ENCODE measurements at regions not wholly inside any gene's neighbourhood (a gene's known extent, or its start where the extent isn't known, plus 50 kb on each side); places are given as distances from the start of the nearest gene placed in this dataset.

DNA sequence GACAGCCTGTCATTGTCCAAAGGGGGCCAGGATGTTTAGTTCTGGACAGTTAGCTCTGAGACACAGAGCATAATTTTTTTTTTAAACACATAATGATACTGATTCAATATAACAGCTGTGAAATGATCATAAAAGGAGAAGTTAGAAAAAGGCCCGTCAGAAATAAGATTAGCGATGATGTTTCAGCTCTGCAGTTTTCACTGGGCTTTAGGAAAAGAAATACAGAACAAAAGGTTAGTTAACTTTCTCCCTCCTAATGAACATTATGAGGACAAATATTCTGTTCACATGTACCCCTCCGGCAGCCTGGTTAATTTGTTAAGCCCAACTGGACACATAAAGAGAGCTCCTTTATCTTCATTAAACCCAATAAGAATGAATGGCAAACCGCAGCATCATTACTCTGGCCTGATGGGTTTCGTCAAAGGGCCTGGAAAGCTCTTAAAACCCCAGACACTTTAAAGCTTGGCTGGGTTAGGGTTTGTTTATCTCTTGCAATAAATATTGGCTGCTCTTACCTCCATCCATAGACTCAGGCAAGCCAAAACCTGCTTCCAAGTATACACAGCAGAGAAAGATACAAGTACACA, 394.6 kb downstream of the KIF16B start:
- POLR2A ChIA-PET (ENCODE audit: unreplicated experiment), result no interaction called here
- no peaks in the 10 kb centered on the region for H3K9me3 ChIP-seq (ENCODE audit: insufficient read depth, low read depth)
- no peak overlapping the region for H2AFZ ChIP-seq
- no peak for DNase-seq
- no peaks in the 10 kb centered on the region for H3K36me3 ChIP-seq (ENCODE audit: low read depth)
- intact Hi-C loops (cut with micrococcal nuclease; ENCODE audit: unreplicated experiment), result no loop called here
- H3K27ac ChIP-seq, result no peak overlapping the region
- no peaks in the 10 kb centered on the region for H3K4me1 ChIP-seq (replicated peaks; ENCODE audit: insufficient read depth)
- H3F3A ChIP-seq (ENCODE audit: insufficient read depth, low read depth), result no peaks in the 10 kb centered on the region
- H3K4me3 ChIP-seq, result no peak overlapping the region
- no peaks in the 10 kb centered on the region for H3K27me3 ChIP-seq (ENCODE audit: insufficient read depth, low read depth)
- TF ChIP-seq EZH2 (IDR thresholded peaks at IDR 0.05; ENCODE audit: low read depth), result no peak
- TF ChIP-seq, protein P1, sequence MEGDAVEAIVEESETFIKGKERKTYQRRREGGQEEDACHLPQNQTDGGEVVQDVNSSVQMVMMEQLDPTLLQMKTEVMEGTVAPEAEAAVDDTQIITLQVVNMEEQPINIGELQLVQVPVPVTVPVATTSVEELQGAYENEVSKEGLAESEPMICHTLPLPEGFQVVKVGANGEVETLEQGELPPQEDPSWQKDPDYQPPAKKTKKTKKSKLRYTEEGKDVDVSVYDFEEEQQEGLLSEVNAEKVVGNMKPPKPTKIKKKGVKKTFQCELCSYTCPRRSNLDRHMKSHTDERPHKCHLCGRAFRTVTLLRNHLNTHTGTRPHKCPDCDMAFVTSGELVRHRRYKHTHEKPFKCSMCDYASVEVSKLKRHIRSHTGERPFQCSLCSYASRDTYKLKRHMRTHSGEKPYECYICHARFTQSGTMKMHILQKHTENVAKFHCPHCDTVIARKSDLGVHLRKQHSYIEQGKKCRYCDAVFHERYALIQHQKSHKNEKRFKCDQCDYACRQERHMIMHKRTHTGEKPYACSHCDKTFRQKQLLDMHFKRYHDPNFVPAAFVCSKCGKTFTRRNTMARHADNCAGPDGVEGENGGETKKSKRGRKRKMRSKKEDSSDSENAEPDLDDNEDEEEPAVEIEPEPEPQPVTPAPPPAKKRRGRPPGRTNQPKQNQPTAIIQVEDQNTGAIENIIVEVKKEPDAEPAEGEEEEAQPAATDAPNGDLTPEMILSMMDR (conservative IDR thresholded peaks at IDR 0.05), result no peak
- H3K4me2 ChIP-seq, result no peak overlapping the region
- no peaks in the 10 kb centered on the region for H4K20me1 ChIP-seq (ENCODE audit: insufficient read depth)
- H3K9me2 ChIP-seq (ENCODE audit: insufficient read depth), result no peaks in the 10 kb centered on the region
- no peaks in the 10 kb centered on the region for H3K79me2 ChIP-seq (ENCODE audit: low read depth)
- no TSS peak for BruUV-seq (replicated peaks)
- CTCF ChIA-PET, result no interaction called here

DNA sequence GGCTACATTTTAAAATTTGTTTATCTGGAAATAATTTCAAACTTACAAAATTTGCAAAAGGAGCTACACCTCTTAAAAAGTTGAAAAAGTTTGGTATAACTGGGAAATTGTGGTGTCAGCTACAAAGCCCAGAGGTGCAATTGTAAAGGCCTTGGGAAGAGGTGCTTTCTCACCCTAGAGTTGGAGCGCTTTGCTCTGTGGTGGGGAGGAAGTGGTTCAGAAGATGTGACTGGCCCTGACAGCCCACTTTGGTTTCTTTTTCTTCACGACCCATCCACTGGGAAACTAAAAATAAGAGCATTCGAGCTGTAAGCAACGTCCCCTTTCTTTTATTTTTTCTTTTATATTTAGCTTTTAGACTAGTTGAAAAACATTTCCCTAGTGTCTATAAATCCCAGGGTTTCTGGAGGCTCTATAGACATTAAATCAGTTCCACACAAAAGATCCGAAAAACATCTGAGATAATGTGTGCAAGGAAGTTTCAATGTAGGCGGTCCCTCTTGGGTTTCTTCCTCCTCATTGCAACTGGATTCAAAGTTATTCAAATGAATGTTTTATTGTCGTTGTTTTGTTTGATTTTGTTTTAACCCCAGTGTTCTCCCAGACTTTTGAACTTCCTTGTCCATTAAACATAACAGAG, 397.8 kb downstream of the KIF16B start:
- no peaks in the 10 kb centered on the region for H3K9me2 ChIP-seq (ENCODE audit: insufficient read depth)
- H3K4me2 ChIP-seq, result no peak overlapping the region
- no peak overlapping the region for H3K27ac ChIP-seq
- intact Hi-C loops (cut with micrococcal nuclease; ENCODE audit: unreplicated experiment), result no loop called here
- H3F3A ChIP-seq (ENCODE audit: insufficient read depth, low read depth), result no peaks in the 10 kb centered on the region
- ChIA-PET CTCF (no interaction called here), POLR2A (ENCODE audit: unreplicated experiment) (no interaction called here)
- no peak for TF ChIP-seq EZH2 (IDR thresholded peaks at IDR 0.05; ENCODE audit: low read depth)
- TF ChIP-seq, protein P1 (conservative IDR thresholded peaks at IDR 0.05), result no peak
- H3K4me3 ChIP-seq, result no peak overlapping the region
- no peaks in the 10 kb centered on the region for H3K36me3 ChIP-seq (ENCODE audit: low read depth)
- no peaks in the 10 kb centered on the region for H3K27me3 ChIP-seq (ENCODE audit: insufficient read depth, low read depth)
- H3K4me1 ChIP-seq (replicated peaks; ENCODE audit: insufficient read depth), result no peaks in the 10 kb centered on the region
- no peak for DNase-seq
- BruUV-seq (replicated peaks), result no TSS peak
- H3K9me3 ChIP-seq (ENCODE audit: insufficient read depth, low read depth), result no peaks in the 10 kb centered on the region
- H4K20me1 ChIP-seq (ENCODE audit: insufficient read depth), result no peaks in the 10 kb centered on the region
- H3K79me2 ChIP-seq (ENCODE audit: low read depth), result no peaks in the 10 kb centered on the region
- H2AFZ ChIP-seq, result no peak overlapping the region

DNA sequence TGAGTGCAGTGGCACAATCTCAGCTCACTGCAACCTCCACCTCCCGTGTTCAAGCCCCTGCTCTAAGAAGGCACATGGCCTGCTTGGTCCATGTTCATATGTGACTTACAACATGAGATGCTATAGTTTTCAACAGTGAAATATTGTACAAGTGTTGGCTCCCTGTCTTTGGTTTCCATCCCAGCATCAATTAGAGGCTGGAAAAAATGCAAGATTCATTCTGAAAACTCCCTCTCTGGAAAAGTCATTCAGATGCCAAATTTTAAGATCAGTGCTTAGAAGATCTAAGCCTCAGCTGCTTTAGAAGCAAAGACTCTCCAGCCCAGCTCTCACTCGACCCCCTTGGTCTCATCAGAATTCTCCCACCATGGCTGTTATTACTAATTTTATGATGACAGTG, 398.9 kb downstream of the KIF16B start:
- CTCF ChIA-PET, result no interaction called here
- intact Hi-C loops (cut with micrococcal nuclease; ENCODE audit: unreplicated experiment), result no loop called here

More for the DNA sequence above, 398.9 kb downstream of the KIF16B start:
- Histone ChIP-seq H2AFZ (no peak overlapping the region; the same call in 1 of the 2 replicates), H3K4me2 (no peak overlapping the region), H3K9me3 (ENCODE audit: insufficient read depth, low read depth) (no peaks in the 10 kb centered on the region), H3F3A (ENCODE audit: insufficient read depth, low read depth) (no peaks in the 10 kb centered on the region), H3K4me1 (replicated peaks; ENCODE audit: insufficient read depth) (no peaks in the 10 kb centered on the region), H3K9me2 (ENCODE audit: insufficient read depth) (no peaks in the 10 kb centered on the region), H3K27me3 (ENCODE audit: insufficient read depth, low read depth) (no peaks in the 10 kb centered on the region), H3K27ac (no peak overlapping the region), H3K36me3 (ENCODE audit: low read depth) (no peaks in the 10 kb centered on the region), H3K4me3 (no peak overlapping the region), H4K20me1 (ENCODE audit: insufficient read depth) (no peaks in the 10 kb centered on the region), H3K79me2 (ENCODE audit: low read depth) (no peaks in the 10 kb centered on the region)
- no peak for DNase-seq
- TF ChIP-seq, protein P1 (conservative IDR thresholded peaks at IDR 0.05), result no peak
- no peak for TF ChIP-seq EZH2 (IDR thresholded peaks at IDR 0.05; ENCODE audit: low read depth)
- no TSS peak for BruUV-seq (replicated peaks)
- POLR2A ChIA-PET (ENCODE audit: unreplicated experiment), result no interaction called here
